Thyroid gland (tissue), 4 donors: ENCODE measurements at regions not wholly inside any gene's neighbourhood (a gene's known extent, or its start where the extent isn't known, plus 50 kb on each side); places are given as distances from the start of the nearest gene placed in this dataset.

Source experiments
- CTCF ChIP-seq, 6 experiments: fragments of 200-600 bp in 3 of 6; fragments of 450-650 bp in 3 of 6; sonication (generic) in 3 of 6; IDR thresholded peaks; one replicate each; pipeline ENCODE4 v1.5.1; 2016 to 2019; ENCODE audit warnings: antibody characterized with exemption in 6 of 6, mild to moderate bottlenecking in 2 of 6, inconsistent platforms in 1 of 6, moderate library complexity in 1 of 6
- POLR2A ChIP-seq, 2 donors: fragments of 450-650 bp; IDR thresholded peaks; one replicate each; pipeline ENCODE4 v1.6.1; 2017; ENCODE audit warnings: antibody characterized with exemption in 2 of 2, mild to moderate bottlenecking in 2 of 2, moderate library complexity in 1 of 2

- TF ChIP-seq CTCF (IDR thresholded peaks at IDR 0.05): no peak
- TF ChIP-seq POLR2A (IDR thresholded peaks at IDR 0.05): no peak
These were observed 294.1 kb upstream of the SMC2 start for GRCh38 chr9:103799959-103800358.
